ENCODE measurements at regions not wholly inside any gene's neighbourhood (a gene's known extent, or its start where the extent isn't known, plus 50 kb on each side); places are given as distances from the start of the nearest gene placed in this dataset.

DNA sequence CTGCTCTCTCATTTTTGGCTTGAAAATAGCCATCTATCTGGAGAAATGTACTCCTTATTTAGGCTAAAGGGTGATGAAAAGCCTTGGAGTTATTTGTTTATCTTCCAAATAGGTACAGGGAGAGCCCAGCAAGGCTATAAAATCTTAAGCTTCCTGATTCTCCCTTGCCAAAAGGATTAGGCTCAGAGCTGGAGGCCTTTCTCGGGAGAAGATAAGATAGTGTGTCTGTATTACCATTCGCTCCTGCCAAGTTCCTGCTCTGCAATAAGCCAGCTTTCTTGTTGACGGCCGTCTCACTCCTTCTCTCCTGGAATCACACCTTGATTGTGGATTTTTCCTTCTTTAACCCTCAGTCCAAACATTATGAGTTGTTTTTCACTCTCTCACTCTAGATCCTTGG is 171.8 kb upstream of the TTC29 start:
- TF ChIP-seq FOXP2 (optimal IDR thresholded peaks at IDR 0.05; ENCODE audit: control extremely low read depth, extremely low read length, insufficient read depth) (no peak), EZH2 (IDR thresholded peaks at IDR 0.05) (no peak), POLR2AphosphoS5 (IDR thresholded peaks at IDR 0.05; ENCODE audit: borderline replicate concordance, low read depth, low read length) (no peak)
- H3K9me3 ChIP-seq (ENCODE audit: low read depth, low read length) = no peaks in the 10 kb centered on the region
- no peaks in the 10 kb centered on the region for H3K36me3 ChIP-seq (ENCODE audit: insufficient read depth, low read length)
- H3K9ac ChIP-seq (ENCODE audit: insufficient read length) = peak overlapping the region; percentile 16
- no peak for DNase-seq (ENCODE audit: low read depth, low spot score)
- peak overlapping the region; percentile 74 for H3K27ac ChIP-seq
- H3K4me3 ChIP-seq = 0 out of 2 replicates have a peak overlapping the region, but pooled peaks have one; percentile 6

GRCh38 chr4:147118528-147118927 is 172.9 kb upstream of the TTC29 start:
- no peak overlapping the region for H3K4me3 ChIP-seq
- no peak overlapping the region for H3K27ac ChIP-seq
- H3K36me3 ChIP-seq (ENCODE audit: insufficient read depth, low read length) = no peaks in the 10 kb centered on the region
- H3K9ac ChIP-seq (ENCODE audit: insufficient read length) = no peak overlapping the region
- TF ChIP-seq EZH2 (IDR thresholded peaks at IDR 0.05) = no peak
- TF ChIP-seq POLR2AphosphoS5 (IDR thresholded peaks at IDR 0.05; ENCODE audit: borderline replicate concordance, low read depth, low read length) = no peak
- no peak for TF ChIP-seq FOXP2 (optimal IDR thresholded peaks at IDR 0.05; ENCODE audit: control extremely low read depth, extremely low read length, insufficient read depth)
- DNase-seq (ENCODE audit: low read depth, low spot score) = no peak
- H3K9me3 ChIP-seq (ENCODE audit: low read depth, low read length) = no peaks in the 10 kb centered on the region

GRCh38 chr4:147122685-147123084 is 177.0 kb upstream of the TTC29 start:
- H3K27ac ChIP-seq = peak overlapping the region; percentile 30; the same call in 1 of the 2 replicates
- H3K9ac ChIP-seq (ENCODE audit: insufficient read length) = no peak overlapping the region
- H3K4me3 ChIP-seq = no peak overlapping the region
- H3K36me3 ChIP-seq (ENCODE audit: insufficient read depth, low read length) = no peaks in the 10 kb centered on the region
- DNase-seq (ENCODE audit: low read depth, low spot score) = no peak
- H3K9me3 ChIP-seq (ENCODE audit: low read depth, low read length) = no peaks in the 10 kb centered on the region
- no peak for TF ChIP-seq EZH2 (IDR thresholded peaks at IDR 0.05)

DNA sequence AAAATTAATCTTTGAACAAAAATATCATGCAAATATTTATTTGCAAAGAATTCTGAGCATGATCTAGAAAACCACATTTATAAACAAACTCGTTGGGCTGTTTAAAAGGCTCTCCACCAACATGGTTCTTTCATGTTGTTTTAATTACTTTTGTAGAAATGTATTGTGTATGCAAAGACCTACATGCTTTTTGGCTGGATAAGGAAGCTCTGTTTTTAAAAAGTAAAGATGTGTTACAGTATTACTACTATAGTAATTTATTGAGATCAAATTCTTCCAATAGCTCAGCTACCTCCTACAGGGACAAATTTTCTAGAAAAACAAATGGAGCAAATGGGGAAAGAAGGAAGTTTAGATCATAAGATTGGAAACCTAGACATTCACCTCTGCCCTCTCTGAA is 177.5 kb upstream of the TTC29 start:
- Histone ChIP-seq H3K9me3 (ENCODE audit: low read depth, low read length) (no peaks in the 10 kb centered on the region), H3K4me3 (no peak overlapping the region), H3K36me3 (ENCODE audit: insufficient read depth, low read length) (no peaks in the 10 kb centered on the region), H3K9ac (ENCODE audit: insufficient read length) (no peak overlapping the region), H3K27ac (peak overlapping the region; percentile 30; the same call in 1 of the 2 replicates)
- no peak for DNase-seq (ENCODE audit: low read depth, low spot score)
- no peak for TF ChIP-seq POLR2AphosphoS5 (IDR thresholded peaks at IDR 0.05; ENCODE audit: borderline replicate concordance, low read depth, low read length)
- no peak for TF ChIP-seq EZH2 (IDR thresholded peaks at IDR 0.05)
- no peak for TF ChIP-seq FOXP2 (optimal IDR thresholded peaks at IDR 0.05; ENCODE audit: control extremely low read depth, extremely low read length, insufficient read depth)

DNA sequence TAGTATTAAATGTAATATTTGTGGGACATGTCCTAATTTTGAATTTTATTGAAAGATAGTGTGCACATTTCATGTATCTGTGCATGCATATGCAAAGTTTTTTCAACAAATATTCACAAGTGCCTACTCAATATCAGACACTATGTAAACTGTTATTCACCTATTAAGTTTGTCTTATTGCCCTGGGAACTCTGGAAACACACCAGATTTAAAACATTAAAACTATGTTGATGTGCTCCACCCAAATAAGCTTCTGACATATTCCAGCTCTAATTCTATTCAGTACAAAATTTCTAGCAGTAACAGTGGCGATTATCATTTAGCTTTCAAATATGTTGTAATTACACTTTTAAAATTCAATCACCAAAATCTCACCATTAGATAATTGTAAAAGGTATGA is 183.1 kb upstream of the TTC29 start:
- TF ChIP-seq FOXP2 (optimal IDR thresholded peaks at IDR 0.05; ENCODE audit: control extremely low read depth, extremely low read length, insufficient read depth) (no peak), POLR2AphosphoS5 (IDR thresholded peaks at IDR 0.05; ENCODE audit: borderline replicate concordance, low read depth, low read length) (no peak), EZH2 (IDR thresholded peaks at IDR 0.05) (no peak)
- Histone ChIP-seq H3K9me3 (ENCODE audit: low read depth, low read length) (no peaks in the 10 kb centered on the region), H3K4me3 (no peak overlapping the region), H3K9ac (ENCODE audit: insufficient read length) (no peak overlapping the region), H3K36me3 (ENCODE audit: insufficient read depth, low read length) (no peaks in the 10 kb centered on the region), H3K27ac (no peak overlapping the region)
- DNase-seq (ENCODE audit: low read depth, low spot score) = no peak

GRCh38 chr4:147129687-147130086 is 184.0 kb upstream of the TTC29 start:
- no peak for TF ChIP-seq POLR2AphosphoS5 (IDR thresholded peaks at IDR 0.05; ENCODE audit: borderline replicate concordance, low read depth, low read length)
- no peak for TF ChIP-seq EZH2 (IDR thresholded peaks at IDR 0.05)
- no peak for TF ChIP-seq FOXP2 (optimal IDR thresholded peaks at IDR 0.05; ENCODE audit: control extremely low read depth, extremely low read length, insufficient read depth)
- no peaks in the 10 kb centered on the region for H3K36me3 ChIP-seq (ENCODE audit: insufficient read depth, low read length)
- DNase-seq (ENCODE audit: low read depth, low spot score) = no peak
- peak overlapping the region; percentile 59 for H3K27ac ChIP-seq
- H3K4me3 ChIP-seq = 0 out of 2 replicates have a peak overlapping the region, but pooled peaks have one; percentile 0
- no peak overlapping the region for H3K9ac ChIP-seq (ENCODE audit: insufficient read length)
- no peaks in the 10 kb centered on the region for H3K9me3 ChIP-seq (ENCODE audit: low read depth, low read length)

- no peak for DNase-seq (ENCODE audit: low read depth, low spot score)
- no peak for TF ChIP-seq EZH2 (IDR thresholded peaks at IDR 0.05)
- no peak for TF ChIP-seq FOXP2 (optimal IDR thresholded peaks at IDR 0.05; ENCODE audit: control extremely low read depth, extremely low read length, insufficient read depth)
- Histone ChIP-seq H3K36me3 (ENCODE audit: insufficient read depth, low read length) (no peaks in the 10 kb centered on the region), H3K9me3 (ENCODE audit: low read depth, low read length) (no peaks in the 10 kb centered on the region), H3K27ac (no peak overlapping the region), H3K9ac (ENCODE audit: insufficient read length) (no peak overlapping the region), H3K4me3 (no peak overlapping the region)
These were observed 189.0 kb upstream of the TTC29 start for GRCh38 chr4:147134536-147135210.

DNA sequence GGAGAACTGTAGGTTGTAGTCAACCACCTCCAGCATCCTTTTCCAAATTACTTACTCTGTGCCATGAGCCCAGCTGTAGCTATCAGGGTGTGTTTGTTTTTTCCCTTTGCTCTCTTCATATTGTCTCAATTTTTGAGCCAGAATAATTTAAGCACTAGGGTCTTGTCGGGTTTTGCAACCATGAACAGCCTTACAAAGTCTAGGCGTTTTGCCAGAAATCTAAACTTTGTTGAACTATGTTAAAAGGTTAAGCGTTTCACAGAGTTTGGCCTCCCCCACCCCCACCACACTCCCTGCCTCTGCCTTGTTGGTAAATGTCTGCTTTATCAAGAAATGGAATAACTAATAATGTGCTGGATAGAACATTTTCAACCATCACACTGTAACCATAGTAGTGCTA is 190.6 kb upstream of the TTC29 start:
- Histone ChIP-seq H3K4me3 (no peak overlapping the region), H3K27ac (0 out of 2 replicates have a peak overlapping the region, but pooled peaks have one; percentile 3), H3K9ac (ENCODE audit: insufficient read length) (no peak overlapping the region), H3K36me3 (ENCODE audit: insufficient read depth, low read length) (no peaks in the 10 kb centered on the region), H3K9me3 (ENCODE audit: low read depth, low read length) (no peaks in the 10 kb centered on the region)
- DNase-seq (ENCODE audit: low read depth, low spot score) = no peak
- TF ChIP-seq EZH2 (IDR thresholded peaks at IDR 0.05) = no peak

DNA sequence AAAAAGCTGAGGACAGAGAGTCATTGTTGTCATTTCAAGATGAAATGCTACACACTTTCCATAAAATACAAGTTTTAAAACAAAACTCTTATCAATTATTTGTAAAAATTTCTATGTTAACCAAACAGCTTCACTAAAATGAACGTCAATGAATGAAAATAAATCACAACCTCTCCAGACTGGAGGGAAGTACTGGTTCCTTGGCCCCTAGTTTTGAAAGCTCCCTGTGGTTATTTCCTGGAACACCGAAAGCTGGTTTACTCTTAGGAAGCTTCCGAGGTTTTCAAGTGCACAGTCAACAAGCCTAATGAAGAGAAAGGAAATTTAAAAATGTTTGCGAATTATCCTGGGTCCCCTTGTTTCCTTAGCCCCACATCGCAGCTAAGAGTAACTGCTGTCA is 191.1 kb upstream of the TTC29 start:
- Histone ChIP-seq H3K27ac (0 out of 2 replicates have a peak overlapping the region, but pooled peaks have one; percentile 3), H3K4me3 (no peak overlapping the region), H3K9me3 (ENCODE audit: low read depth, low read length) (no peaks in the 10 kb centered on the region), H3K9ac (ENCODE audit: insufficient read length) (no peak overlapping the region), H3K36me3 (ENCODE audit: insufficient read depth, low read length) (no peaks in the 10 kb centered on the region)
- DNase-seq (ENCODE audit: low read depth, low spot score) = no peak
- TF ChIP-seq FOXP2 (optimal IDR thresholded peaks at IDR 0.05; ENCODE audit: control extremely low read depth, extremely low read length, insufficient read depth) = no peak
- TF ChIP-seq EZH2 (IDR thresholded peaks at IDR 0.05) = no peak
- TF ChIP-seq POLR2AphosphoS5 (IDR thresholded peaks at IDR 0.05; ENCODE audit: borderline replicate concordance, low read depth, low read length) = no peak
